ENCODE measurements at regions not wholly inside any gene's neighbourhood (a gene's known extent, or its start where the extent isn't known, plus 50 kb on each side); places are given as distances from the start of the nearest gene placed in this dataset.

GRCh38 chr9:20225826-20226225 lies 396.5 kb downstream of the MLLT3 start:
- Histone ChIP-seq H3K27me3 (ENCODE audit: control insufficient read depth, insufficient read depth, low read length) (no peaks in the 10 kb centered on the region), H3K36me3 (replicated peaks; ENCODE audit: control insufficient read depth, insufficient read depth, low read length) (no peaks in the 10 kb centered on the region), H3K4me3 (ENCODE audit: insufficient read depth, low read depth, low read length) (no peak overlapping the region)
- no peak for DNase-seq

- Histone ChIP-seq H3K36me3 (replicated peaks; ENCODE audit: control insufficient read depth, insufficient read depth, low read length) (no peaks in the 10 kb centered on the region), H3K27me3 (ENCODE audit: control insufficient read depth, insufficient read depth, low read length) (no peaks in the 10 kb centered on the region), H3K4me3 (ENCODE audit: insufficient read depth, low read depth, low read length) (no peak overlapping the region)
- DNase-seq = no peak
Observed at GRCh38 chr9:20224756-20225155, 397.5 kb downstream of the MLLT3 start.

GRCh38 chr9:20220286-20220685 lies 402.0 kb downstream of the MLLT3 start:
- Histone ChIP-seq H3K36me3 (replicated peaks; ENCODE audit: control insufficient read depth, insufficient read depth, low read length) (no peaks in the 10 kb centered on the region), H3K4me3 (ENCODE audit: insufficient read depth, low read depth, low read length) (no peak overlapping the region), H3K27me3 (ENCODE audit: control insufficient read depth, insufficient read depth, low read length) (no peaks in the 10 kb centered on the region)
- no peak for DNase-seq

GRCh38 chr9:20219437-20219836 lies 402.9 kb downstream of the MLLT3 start:
- no peak for DNase-seq
- Histone ChIP-seq H3K36me3 (replicated peaks; ENCODE audit: control insufficient read depth, insufficient read depth, low read length) (no peaks in the 10 kb centered on the region), H3K4me3 (ENCODE audit: insufficient read depth, low read depth, low read length) (no peak overlapping the region), H3K27me3 (ENCODE audit: control insufficient read depth, insufficient read depth, low read length) (no peaks in the 10 kb centered on the region)

- H3K27me3 ChIP-seq (ENCODE audit: control insufficient read depth, insufficient read depth, low read length) = no peaks in the 10 kb centered on the region
- H3K36me3 ChIP-seq (replicated peaks; ENCODE audit: control insufficient read depth, insufficient read depth, low read length) = no peaks in the 10 kb centered on the region
- H3K4me3 ChIP-seq (ENCODE audit: insufficient read depth, low read depth, low read length) = no peak overlapping the region
- no peak for DNase-seq
Observed at GRCh38 chr9:20217596-20217995, 404.7 kb downstream of the MLLT3 start.

GRCh38 chr9:20216438-20216837 lies 405.9 kb downstream of the MLLT3 start:
- no peaks in the 10 kb centered on the region for H3K27me3 ChIP-seq (ENCODE audit: control insufficient read depth, insufficient read depth, low read length)
- no peaks in the 10 kb centered on the region for H3K36me3 ChIP-seq (replicated peaks; ENCODE audit: control insufficient read depth, insufficient read depth, low read length)
- DNase-seq = no peak
- no peak overlapping the region for H3K4me3 ChIP-seq (ENCODE audit: insufficient read depth, low read depth, low read length)

GRCh38 chr9:20215552-20215951 lies 406.7 kb downstream of the MLLT3 start:
- Histone ChIP-seq H3K4me3 (ENCODE audit: insufficient read depth, low read depth, low read length) (no peak overlapping the region), H3K36me3 (replicated peaks; ENCODE audit: control insufficient read depth, insufficient read depth, low read length) (no peaks in the 10 kb centered on the region), H3K27me3 (ENCODE audit: control insufficient read depth, insufficient read depth, low read length) (no peaks in the 10 kb centered on the region)
- DNase-seq = no peak

- H3K4me3 ChIP-seq (ENCODE audit: insufficient read depth, low read depth, low read length) = no peak overlapping the region
- H3K36me3 ChIP-seq (replicated peaks; ENCODE audit: control insufficient read depth, insufficient read depth, low read length) = no peaks in the 10 kb centered on the region
- DNase-seq = no peak
- no peaks in the 10 kb centered on the region; the same call in 1 of the 2 replicates for H3K27me3 ChIP-seq (ENCODE audit: control insufficient read depth, insufficient read depth, low read length)
Observed at GRCh38 chr9:20212806-20213205, 409.5 kb downstream of the MLLT3 start.

- no peak for DNase-seq
- Histone ChIP-seq H3K36me3 (replicated peaks; ENCODE audit: control insufficient read depth, insufficient read depth, low read length) (no peaks in the 10 kb centered on the region), H3K4me3 (ENCODE audit: insufficient read depth, low read depth, low read length) (no peak overlapping the region), H3K27me3 (ENCODE audit: control insufficient read depth, insufficient read depth, low read length) (no peaks in the 10 kb centered on the region; the same call in 1 of the 2 replicates)
Observed at GRCh38 chr9:20209391-20210340, 412.6 kb downstream of the MLLT3 start.

GRCh38 chr9:20208961-20209371 lies 413.3 kb downstream of the MLLT3 start:
- no peaks in the 10 kb centered on the region for H3K36me3 ChIP-seq (replicated peaks; ENCODE audit: control insufficient read depth, insufficient read depth, low read length)
- no peaks in the 10 kb centered on the region; the same call in 1 of the 2 replicates for H3K27me3 ChIP-seq (ENCODE audit: control insufficient read depth, insufficient read depth, low read length)
- DNase-seq = no peak
- no peak overlapping the region for H3K4me3 ChIP-seq (ENCODE audit: insufficient read depth, low read depth, low read length)

GRCh38 chr9:20208226-20208625 lies 414.1 kb downstream of the MLLT3 start:
- H3K36me3 ChIP-seq (replicated peaks; ENCODE audit: control insufficient read depth, insufficient read depth, low read length) = no peaks in the 10 kb centered on the region
- no peak overlapping the region for H3K4me3 ChIP-seq (ENCODE audit: insufficient read depth, low read depth, low read length)
- no peaks in the 10 kb centered on the region; the same call in 1 of the 2 replicates for H3K27me3 ChIP-seq (ENCODE audit: control insufficient read depth, insufficient read depth, low read length)
- no peak for DNase-seq

GRCh38 chr9:20207176-20207575 lies 415.1 kb downstream of the MLLT3 start:
- Histone ChIP-seq H3K36me3 (replicated peaks; ENCODE audit: control insufficient read depth, insufficient read depth, low read length) (no peaks in the 10 kb centered on the region), H3K27me3 (ENCODE audit: control insufficient read depth, insufficient read depth, low read length) (no peaks in the 10 kb centered on the region; the same call in 1 of the 2 replicates), H3K4me3 (ENCODE audit: insufficient read depth, low read depth, low read length) (no peak overlapping the region)
- DNase-seq = no peak

- Histone ChIP-seq H3K36me3 (replicated peaks; ENCODE audit: control insufficient read depth, insufficient read depth, low read length) (no peaks in the 10 kb centered on the region), H3K4me3 (ENCODE audit: insufficient read depth, low read depth, low read length) (no peak overlapping the region), H3K27me3 (ENCODE audit: control insufficient read depth, insufficient read depth, low read length) (no peaks in the 10 kb centered on the region; the same call in 1 of the 2 replicates)
- DNase-seq = no peak
Observed at GRCh38 chr9:20205821-20206220, 416.5 kb downstream of the MLLT3 start.

- no peak overlapping the region for H3K4me3 ChIP-seq (ENCODE audit: insufficient read depth, low read depth, low read length)
- no peak for DNase-seq
- no peaks in the 10 kb centered on the region for H3K36me3 ChIP-seq (replicated peaks; ENCODE audit: control insufficient read depth, insufficient read depth, low read length)
Observed at GRCh38 chr9:20200991-20201431, 412.2 kb upstream of the SLC24A2 start.

GRCh38 chr9:20200581-20200980 lies 411.7 kb upstream of the SLC24A2 start:
- no peak for DNase-seq
- Histone ChIP-seq H3K4me3 (ENCODE audit: insufficient read depth, low read depth, low read length) (no peak overlapping the region), H3K36me3 (replicated peaks; ENCODE audit: control insufficient read depth, insufficient read depth, low read length) (no peaks in the 10 kb centered on the region), H3K27me3 (ENCODE audit: control insufficient read depth, insufficient read depth, low read length) (no peaks in the 10 kb centered on the region)

More at GRCh38 chr9:20200991-20201431, 412.2 kb upstream of the SLC24A2 start:
- no peaks in the 10 kb centered on the region for H3K27me3 ChIP-seq (ENCODE audit: control insufficient read depth, insufficient read depth, low read length)
